T-helper 1 cell (primary cell): ENCODE measurements at regions not wholly inside any gene's neighbourhood (a gene's known extent, or its start where the extent isn't known, plus 50 kb on each side); places are given as distances from the start of the nearest gene placed in this dataset.

Experiments
- DNase-seq, 5 donors: peaks; one replicate each; pipeline ENCODE4 v3.0.0-alpha.2; 2012 to 2020

GRCh38 chr16:6360641-6361040, 972.0 kb upstream of the RBFOX1 start:
- no peak for DNase-seq

- DNase-seq: no peak
Observed at GRCh38 chr16:6356911-6357310, 975.7 kb upstream of the RBFOX1 start.

GRCh38 chr16:6349725-6350124, 982.9 kb upstream of the RBFOX1 start:
- DNase-seq: no peak

- DNase-seq: no peak
Observed at GRCh38 chr16:6345090-6345489, 987.6 kb upstream of the RBFOX1 start.

- no peak for DNase-seq
Observed at GRCh38 chr16:6343157-6343556, 989.5 kb upstream of the RBFOX1 start.

GRCh38 chr16:6341981-6342380, 990.7 kb upstream of the RBFOX1 start:
- DNase-seq: no peak

- no peak for DNase-seq
Observed at GRCh38 chr16:6335072-6335471, 997.6 kb upstream of the RBFOX1 start.

GRCh38 chr16:6331770-6332169, 1000.9 kb upstream of the RBFOX1 start:
- DNase-seq: no peak

GRCh38 chr16:6317934-6318333, 1014.7 kb upstream of the RBFOX1 start:
- DNase-seq: no peak

GRCh38 chr16:6309271-6309670, 1023.4 kb upstream of the RBFOX1 start:
- no peak for DNase-seq

- no peak for DNase-seq
Observed at GRCh38 chr16:6308176-6308575, 1024.5 kb upstream of the RBFOX1 start.

GRCh38 chr16:6300523-6300922, 1032.1 kb upstream of the RBFOX1 start:
- DNase-seq: no peak

GRCh38 chr16:6297666-6298410, 1034.8 kb upstream of the RBFOX1 start:
- no peak for DNase-seq

GRCh38 chr16:6286176-6286575, 1046.5 kb upstream of the RBFOX1 start:
- no peak for DNase-seq

- no peak for DNase-seq
Observed at GRCh38 chr16:6284731-6285130, 1047.9 kb upstream of the RBFOX1 start.

GRCh38 chr16:6281994-6282393, 1050.7 kb upstream of the RBFOX1 start:
- no peak for DNase-seq

- DNase-seq: no peak
Observed at GRCh38 chr16:6281274-6281673, 1051.4 kb upstream of the RBFOX1 start.

- no peak for DNase-seq
Observed at GRCh38 chr16:6280055-6280454, 1052.6 kb upstream of the RBFOX1 start.

- no peak for DNase-seq
Observed at GRCh38 chr16:6279286-6279685, 1053.4 kb upstream of the RBFOX1 start.

- no peak for DNase-seq
Observed at GRCh38 chr16:6274351-6274750, 1058.3 kb upstream of the RBFOX1 start.

- no peak for DNase-seq
Observed at GRCh38 chr16:6267682-6268081, 1065.0 kb upstream of the RBFOX1 start.

GRCh38 chr16:6266703-6267102, 1065.9 kb upstream of the RBFOX1 start:
- no peak for DNase-seq

- DNase-seq: no peak
Observed at GRCh38 chr16:6265968-6266367, 1066.7 kb upstream of the RBFOX1 start.

GRCh38 chr16:6258056-6258455, 1074.6 kb upstream of the RBFOX1 start:
- DNase-seq: no peak

GRCh38 chr16:6252541-6252940, 1080.1 kb upstream of the RBFOX1 start:
- DNase-seq: no peak
